ENCODE measurements at regions not wholly inside any gene's neighbourhood (a gene's known extent, or its start where the extent isn't known, plus 50 kb on each side); places are given as distances from the start of the nearest gene placed in this dataset.

GRCh38 chr10:47195274-47195885, 104.6 kb upstream of the GDF10 start:
- no peak for DNase-seq

GRCh38 chr10:47196691-47197090, 103.3 kb upstream of the GDF10 start:
- DNase-seq: no peak

GRCh38 chr10:47198221-47198620, 101.8 kb upstream of the GDF10 start:
- no peak for DNase-seq

- no peak for DNase-seq
Measured at GRCh38 chr10:47205192-47205591, 94.8 kb upstream of the GDF10 start.

GRCh38 chr10:47206449-47207280, 93.3 kb upstream of the GDF10 start:
- no peak for DNase-seq

GRCh38 chr10:47207281-47207615, 92.7 kb upstream of the GDF10 start:
- peak; percentile 35 for DNase-seq

GRCh38 chr10:47207894-47208469, 92.0 kb upstream of the GDF10 start:
- no peak for DNase-seq

- DNase-seq: no peak
Measured at GRCh38 chr10:47209466-47209865, 90.5 kb upstream of the GDF10 start.

- no peak for DNase-seq
Measured at GRCh38 chr10:47214520-47214919, 85.5 kb upstream of the GDF10 start.

- DNase-seq: no peak
Measured at GRCh38 chr10:47217113-47217512, 82.9 kb upstream of the GDF10 start.

- DNase-seq: no peak
Measured at GRCh38 chr10:47218803-47219202, 81.2 kb upstream of the GDF10 start.

GRCh38 chr10:47222461-47222860, 77.5 kb upstream of the GDF10 start:
- no peak for DNase-seq

- no peak for DNase-seq
Measured at GRCh38 chr10:47223236-47223635, 76.8 kb upstream of the GDF10 start.

GRCh38 chr10:47224546-47225218, 75.3 kb upstream of the GDF10 start:
- no peak for DNase-seq

GRCh38 chr10:47225219-47225927, 74.6 kb upstream of the GDF10 start:
- DNase-seq: no peak

- no peak for DNase-seq
Measured at GRCh38 chr10:47225928-47226645, 73.9 kb upstream of the GDF10 start.

- DNase-seq: no peak
Measured at GRCh38 chr10:47230482-47230881, 69.5 kb upstream of the GDF10 start.

GRCh38 chr10:47230957-47231356, 69.0 kb upstream of the GDF10 start:
- DNase-seq: no peak

- no peak for DNase-seq
Measured at GRCh38 chr10:47231414-47231813, 68.6 kb upstream of the GDF10 start.

GRCh38 chr10:47233631-47234030, 66.4 kb upstream of the GDF10 start:
- DNase-seq: no peak

GRCh38 chr10:47235484-47235883, 64.5 kb upstream of the GDF10 start:
- DNase-seq: no peak
